Adipocyte (in vitro differentiated cells): ENCODE measurements at regions not wholly inside any gene's neighbourhood (a gene's known extent, or its start where the extent isn't known, plus 50 kb on each side); places are given as distances from the start of the nearest gene placed in this dataset.
"Not testable (repeated sequence)": the region's sequence is repeated elsewhere in the genome, so short reads cannot be mapped to it uniquely, and the experiment has no call there.

Experiments used
- DNase-seq: peaks from one replicate; pipeline ENCODE4 v3.0.0-alpha.2; 2015; ENCODE audit warnings: low read depth
- H3K27me3 ChIP-seq: replicated peaks from 2 replicates; pipeline ENCODE4 v1.7.0; 2013; ENCODE audit warnings: mild to moderate bottlenecking, low read length, moderate library complexity; ENCODE audit not compliant: control insufficient read depth, insufficient read depth
- H3K36me3 ChIP-seq: 2 replicates; pipeline ENCODE4 v1.7.0; 2013; ENCODE audit warnings: low read length, mild to moderate bottlenecking, moderate library complexity; ENCODE audit not compliant: control insufficient read depth, insufficient read depth, severe bottlenecking
- H3K4me1 ChIP-seq: 2 replicates; pipeline ENCODE4 v1.7.0; 2013; ENCODE audit warnings: mild to moderate bottlenecking, low read length, moderate library complexity; ENCODE audit not compliant: control insufficient read depth, insufficient read depth
- H3K4me3 ChIP-seq: 2 replicates; pipeline ENCODE4 v1.7.0; 2013; ENCODE audit warnings: mild to moderate bottlenecking, low read length, moderate library complexity
- H3K9ac ChIP-seq: 2 replicates; pipeline ENCODE4 v1.7.0; 2013; ENCODE audit warnings: mild to moderate bottlenecking, low read length, moderate library complexity
- H3K9me3 ChIP-seq: 2 replicates; pipeline ENCODE4 v1.7.0; 2013; ENCODE audit warnings: mild to moderate bottlenecking, low read length, moderate library complexity; ENCODE audit not compliant: control insufficient read depth

DNA sequence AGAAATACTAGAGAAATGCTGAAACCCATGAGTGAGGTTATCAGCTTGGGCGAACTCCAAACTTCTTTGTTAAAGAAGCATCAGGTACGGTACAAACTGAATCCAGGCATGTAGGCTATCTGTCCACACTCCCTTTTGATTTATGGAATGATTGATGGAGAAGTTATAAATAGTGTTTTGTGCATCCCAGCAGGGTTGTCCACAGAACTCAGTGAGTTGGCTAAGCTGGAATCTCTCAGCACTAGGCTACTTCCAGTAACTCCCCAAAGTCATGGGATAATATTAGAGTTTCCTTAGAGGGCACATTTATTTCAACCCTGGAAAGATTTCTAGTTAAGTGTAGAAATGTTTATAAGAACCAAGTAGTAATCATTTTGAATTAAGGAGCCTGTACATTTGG lies 186.2 kb upstream of the CRBN start:
- DNase-seq = no peak
- H3K9ac ChIP-seq = no peak overlapping the region
- H3K4me3 ChIP-seq = no peak overlapping the region
- no peaks in the 10 kb centered on the region for H3K9me3 ChIP-seq
- no peaks in the 10 kb centered on the region for H3K27me3 ChIP-seq
- H3K4me1 ChIP-seq = no peaks in the 10 kb centered on the region
- no peaks in the 10 kb centered on the region for H3K36me3 ChIP-seq

DNA sequence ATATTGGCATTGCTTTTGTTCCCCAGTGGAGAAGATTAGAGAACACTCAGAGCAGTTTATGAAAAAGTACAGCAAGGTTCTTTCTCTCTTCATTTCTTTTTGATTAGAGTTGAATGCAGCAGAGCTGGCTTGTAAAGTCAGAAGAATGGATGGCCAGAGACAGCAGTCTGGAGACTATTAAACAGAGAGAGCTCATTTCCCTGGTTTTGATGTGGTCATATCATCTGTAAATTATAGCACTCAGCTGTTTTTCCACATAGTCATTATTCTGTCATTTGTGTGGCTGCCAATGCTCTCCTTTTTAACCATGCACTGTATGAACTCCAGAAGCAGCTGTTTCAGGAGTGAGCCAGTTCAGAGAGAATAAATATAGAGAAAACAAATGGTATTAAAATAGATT lies 177.4 kb upstream of the CRBN start:
- no peaks in the 10 kb centered on the region for H3K4me1 ChIP-seq
- no peak overlapping the region for H3K4me3 ChIP-seq
- no peaks in the 10 kb centered on the region for H3K9me3 ChIP-seq
- DNase-seq = no peak
- no peaks in the 10 kb centered on the region for H3K27me3 ChIP-seq
- H3K9ac ChIP-seq = no peak overlapping the region
- no peaks in the 10 kb centered on the region for H3K36me3 ChIP-seq

- H3K27me3 ChIP-seq = no peaks in the 10 kb centered on the region
- no peaks in the 10 kb centered on the region for H3K9me3 ChIP-seq
- no peaks in the 10 kb centered on the region for H3K36me3 ChIP-seq
- H3K4me3 ChIP-seq = no peak overlapping the region
- no peaks in the 10 kb centered on the region for H3K4me1 ChIP-seq
- H3K9ac ChIP-seq = no peak overlapping the region
- no peak for DNase-seq
These were observed 176.0 kb upstream of the CRBN start for GRCh38 chr3:3355442-3355841.

GRCh38 chr3:3353153-3353552 lies 173.7 kb upstream of the CRBN start:
- no peaks in the 10 kb centered on the region for H3K9me3 ChIP-seq
- H3K4me3 ChIP-seq = no peak overlapping the region
- H3K36me3 ChIP-seq = no peaks in the 10 kb centered on the region
- no peak overlapping the region for H3K9ac ChIP-seq
- no peaks in the 10 kb centered on the region for H3K4me1 ChIP-seq
- DNase-seq = no peak
- no peaks in the 10 kb centered on the region for H3K27me3 ChIP-seq

DNA sequence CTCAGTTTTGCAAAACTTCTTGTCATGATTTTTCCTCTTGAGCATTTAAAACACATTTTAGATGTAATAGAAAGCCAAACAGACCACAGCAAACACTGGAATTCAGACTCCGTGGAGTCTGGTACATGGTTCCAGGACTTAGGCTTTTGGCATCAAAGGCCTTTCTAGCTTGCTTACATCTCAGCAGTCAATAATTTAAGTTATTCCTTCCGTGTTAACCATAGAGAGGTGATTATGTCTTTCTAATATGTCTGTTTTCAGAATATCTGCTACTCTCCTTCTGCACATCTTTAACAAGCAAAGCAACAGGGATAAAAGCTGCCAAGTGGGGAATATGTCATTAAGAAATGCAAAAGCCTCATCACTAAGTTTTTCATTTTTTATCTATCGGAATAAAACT lies 171.7 kb upstream of the CRBN start:
- no peak for DNase-seq
- no peak overlapping the region for H3K9ac ChIP-seq
- no peaks in the 10 kb centered on the region for H3K4me1 ChIP-seq
- H3K4me3 ChIP-seq = no peak overlapping the region
- H3K27me3 ChIP-seq = no peaks in the 10 kb centered on the region
- H3K9me3 ChIP-seq = no peaks in the 10 kb centered on the region
- no peaks in the 10 kb centered on the region for H3K36me3 ChIP-seq

GRCh38 chr3:3347056-3347455 lies 167.6 kb upstream of the CRBN start:
- not testable (repeated sequence) for DNase-seq, H3K4me1 ChIP-seq, H3K9ac ChIP-seq, H3K36me3 ChIP-seq, H3K27me3 ChIP-seq, H3K9me3 ChIP-seq, H3K4me3 ChIP-seq

DNA sequence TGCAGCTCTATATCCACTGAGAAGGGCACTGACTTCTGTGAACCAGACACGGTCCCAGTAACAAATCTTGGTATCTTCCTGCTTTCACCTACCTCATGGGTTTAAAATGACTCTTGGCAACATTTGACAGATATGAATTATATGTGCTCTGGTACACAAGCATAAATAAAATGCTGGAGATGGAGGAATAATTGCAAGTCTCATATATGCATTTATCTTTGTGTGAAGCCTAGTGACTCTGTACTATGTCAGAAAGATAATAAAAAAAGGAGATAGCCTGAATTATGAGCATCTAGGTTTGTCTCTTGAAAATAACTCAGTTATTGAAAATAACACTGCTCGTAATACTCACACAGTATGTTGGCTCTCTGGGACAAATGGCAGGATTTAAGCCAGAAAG lies 167.1 kb upstream of the CRBN start:
- no peaks in the 10 kb centered on the region for H3K27me3 ChIP-seq

DNA sequence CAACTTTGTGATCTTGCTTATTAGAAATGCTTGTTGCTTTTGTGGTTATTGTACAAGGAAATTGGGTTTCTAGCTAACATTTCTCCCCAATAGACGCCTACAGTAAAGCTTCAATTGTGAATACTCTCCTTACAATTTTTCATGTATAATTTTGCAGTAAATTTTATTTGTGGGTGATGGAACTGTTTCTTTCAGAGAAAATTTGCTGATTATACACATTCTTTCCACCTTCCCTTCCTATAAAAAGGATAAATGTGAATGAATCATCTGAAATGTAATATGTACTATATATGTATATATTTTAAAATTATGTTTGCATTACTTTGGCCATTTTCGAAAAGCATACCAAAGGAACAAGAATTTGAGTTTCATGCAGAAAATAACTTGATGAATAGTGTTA lies 162.7 kb upstream of the CRBN start:
- Histone ChIP-seq H3K27me3 (no peaks in the 10 kb centered on the region), H3K36me3 (no peaks in the 10 kb centered on the region), H3K9me3 (no peaks in the 10 kb centered on the region)

More for the DNA sequence above, 167.1 kb upstream of the CRBN start:
- no peak for DNase-seq
- Histone ChIP-seq H3K36me3 (no peaks in the 10 kb centered on the region), H3K4me1 (no peaks in the 10 kb centered on the region), H3K9ac (no peak overlapping the region), H3K4me3 (no peak overlapping the region), H3K9me3 (no peaks in the 10 kb centered on the region)

DNA sequence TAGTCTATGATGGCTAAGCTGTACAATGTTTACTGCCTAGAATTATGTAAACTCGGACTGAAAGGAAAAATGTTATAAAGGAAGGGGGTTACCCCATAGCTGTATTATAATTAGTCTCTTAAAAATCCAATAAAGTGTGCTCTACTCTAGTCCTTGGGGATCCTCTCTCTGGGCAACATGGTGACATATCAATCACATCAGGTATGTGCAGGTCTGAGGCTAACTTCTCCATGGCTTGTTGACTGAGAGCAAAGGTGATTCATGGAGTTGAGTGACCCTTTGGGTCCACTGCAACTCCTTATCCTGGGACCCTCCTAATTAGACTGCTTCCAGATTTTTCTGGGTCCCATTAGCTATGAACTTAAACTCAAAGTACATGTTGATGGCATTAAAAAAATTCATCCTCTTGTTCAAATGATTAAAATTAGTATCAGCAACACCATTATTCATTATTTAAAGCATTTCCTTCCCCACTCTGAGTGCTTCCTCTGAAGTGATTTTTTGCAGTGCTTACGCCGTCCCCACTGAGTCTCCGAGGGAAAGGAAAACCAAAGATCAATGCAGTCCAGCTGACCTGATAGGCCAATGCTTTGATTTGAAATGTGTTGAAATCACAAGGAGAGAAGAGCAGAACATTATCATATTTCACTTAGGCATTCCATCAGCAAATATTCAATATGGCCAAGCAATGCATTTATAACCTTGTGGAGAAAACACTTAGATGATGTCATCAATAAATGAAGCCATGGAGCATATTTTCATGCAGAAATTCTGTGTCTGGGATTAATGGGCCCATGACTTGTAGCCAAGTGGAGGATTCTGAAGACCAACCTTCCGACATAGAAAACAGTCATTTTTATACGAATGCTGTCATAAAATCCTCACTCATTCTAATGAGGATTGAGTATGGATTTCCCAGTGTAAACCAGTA lies 161.7 kb upstream of the CRBN start:
- H3K27me3 ChIP-seq = no peaks in the 10 kb centered on the region
- no peaks in the 10 kb centered on the region for H3K4me1 ChIP-seq
- no peaks in the 10 kb centered on the region for H3K36me3 ChIP-seq
- DNase-seq = no peak
- H3K4me3 ChIP-seq = no peak overlapping the region
- no peak overlapping the region for H3K9ac ChIP-seq
- H3K9me3 ChIP-seq = no peaks in the 10 kb centered on the region

More for the DNA sequence above, 162.7 kb upstream of the CRBN start:
- Histone ChIP-seq H3K9ac (no peak overlapping the region), H3K4me3 (no peak overlapping the region), H3K4me1 (no peaks in the 10 kb centered on the region)
- no peak for DNase-seq

DNA sequence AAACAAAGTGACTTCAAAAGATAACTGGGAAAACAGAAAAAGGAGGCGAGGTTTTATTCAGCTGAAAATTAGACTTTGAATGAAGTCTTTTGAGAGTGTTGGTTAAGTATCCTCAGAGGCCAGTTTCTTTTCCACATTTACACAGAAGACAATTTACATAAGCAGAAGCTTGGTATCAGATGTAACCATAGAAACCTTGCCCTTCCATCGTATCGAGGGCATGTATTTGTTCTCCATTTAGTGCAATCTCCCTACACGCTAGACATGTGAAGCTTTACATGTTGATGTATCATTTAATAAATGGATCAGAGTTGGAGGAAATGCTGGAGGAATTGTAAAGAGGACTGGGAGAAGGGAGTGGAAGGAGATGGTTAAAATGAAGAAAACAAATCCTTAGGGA lies 161.0 kb upstream of the CRBN start:
- no peaks in the 10 kb centered on the region for H3K27me3 ChIP-seq
- no peak overlapping the region for H3K9ac ChIP-seq
- H3K4me3 ChIP-seq = no peak overlapping the region
- no peak for DNase-seq
- no peaks in the 10 kb centered on the region for H3K9me3 ChIP-seq
- no peaks in the 10 kb centered on the region for H3K36me3 ChIP-seq
- H3K4me1 ChIP-seq = no peaks in the 10 kb centered on the region

GRCh38 chr3:3335903-3336302 lies 156.4 kb upstream of the CRBN start:
- Histone ChIP-seq H3K4me1 (no peaks in the 10 kb centered on the region), H3K27me3 (no peaks in the 10 kb centered on the region), H3K9me3 (peaks cover 3% of the 10 kb centered on the region), H3K9ac (no peak overlapping the region), H3K4me3 (no peak overlapping the region), H3K36me3 (no peaks in the 10 kb centered on the region)
- DNase-seq = no peak

DNA sequence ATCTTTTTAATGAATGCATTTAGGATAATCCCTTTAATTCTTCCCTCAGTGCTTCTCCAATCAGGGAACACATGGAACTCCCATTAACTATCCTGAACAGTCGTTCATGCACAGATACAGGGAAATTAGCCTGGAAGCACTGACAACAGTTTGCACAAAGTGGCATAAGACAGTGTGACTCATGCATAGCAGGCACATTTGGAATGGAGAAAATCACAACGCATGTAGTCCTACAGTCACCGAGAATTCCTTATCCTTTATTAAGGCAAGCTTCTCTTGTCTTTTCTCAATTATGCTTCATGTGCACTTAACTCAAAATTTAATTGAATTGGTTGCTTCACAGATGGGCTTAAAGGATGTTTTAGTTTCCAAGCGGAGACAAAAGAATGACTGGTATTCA lies 155.0 kb upstream of the CRBN start:
- Histone ChIP-seq H3K36me3 (no peaks in the 10 kb centered on the region), H3K4me3 (no peak overlapping the region), H3K9ac (no peak overlapping the region), H3K9me3 (peaks cover 3% of the 10 kb centered on the region), H3K27me3 (no peaks in the 10 kb centered on the region), H3K4me1 (no peaks in the 10 kb centered on the region)
- DNase-seq = no peak
